Tibial nerve (tissue), 4 donors: ENCODE measurements at regions not wholly inside any gene's neighbourhood (a gene's known extent, or its start where the extent isn't known, plus 50 kb on each side); places are given as distances from the start of the nearest gene placed in this dataset.

Experiments used
- CTCF ChIP-seq, 5 experiments: fragments of 200-600 bp in 3 of 5; fragments of 450-650 bp in 2 of 5; sonication (generic) in 3 of 5; IDR thresholded peaks; one replicate each; pipeline ENCODE4 v1.5.1; 2016 to 2019; ENCODE audit warnings: antibody characterized with exemption in 5 of 5, mild to moderate bottlenecking in 3 of 5, moderate library complexity in 2 of 5
- EP300 ChIP-seq, 2 donors: sonication (generic); formaldehyde crosslinking; IDR thresholded peaks; one replicate each; pipeline ENCODE4 v1.6.1; 2017; ENCODE audit warnings: antibody characterized with exemption in 2 of 2, mild to moderate bottlenecking in 1 of 2

GRCh38 chr15:70180186-70180875 is 82.6 kb upstream of the TLE3 start:
- TF ChIP-seq CTCF (IDR thresholded peaks at IDR 0.05) (no peak), EP300 (IDR thresholded peaks at IDR 0.05) (no peak)
